Left kidney (tissue), 1 donor: ENCODE measurements at regions not wholly inside any gene's neighbourhood (a gene's known extent, or its start where the extent isn't known, plus 50 kb on each side); places are given as distances from the start of the nearest gene placed in this dataset.

Source experiments
- DNase-seq: peaks from one replicate; pipeline ENCODE4 v3.0.0-alpha.2; 2013

DNA sequence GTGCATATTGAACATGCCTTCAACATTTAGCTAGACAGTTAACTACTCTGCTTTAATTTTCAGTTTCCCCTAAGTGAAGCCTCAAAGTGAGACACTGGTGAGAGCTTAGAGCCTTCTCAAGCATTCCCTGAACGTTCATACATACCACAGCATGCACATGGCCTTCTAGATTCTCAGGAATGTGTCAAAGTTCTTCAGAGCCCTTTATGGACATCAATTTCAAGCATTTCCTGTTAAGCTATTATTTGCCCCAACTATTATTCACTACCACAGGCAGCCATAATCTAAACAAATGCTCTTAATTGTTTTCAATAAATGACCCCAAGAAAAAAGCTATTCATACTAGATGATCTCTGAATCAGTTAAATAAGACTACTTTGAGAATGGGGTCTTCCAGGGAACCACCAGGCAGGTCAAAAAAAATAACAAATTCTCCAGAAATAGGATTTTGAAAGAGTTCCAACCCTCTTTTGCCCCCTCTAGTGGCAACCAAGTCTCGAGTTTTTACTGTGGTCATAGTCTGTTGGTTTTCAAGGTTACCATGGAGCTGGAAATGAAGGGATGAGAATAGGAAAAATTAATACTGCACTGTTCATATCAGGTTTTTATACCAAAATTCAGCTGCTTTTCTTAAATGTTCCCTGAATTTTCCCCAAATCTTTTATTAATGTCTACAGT is 235.4 kb downstream of the RAB28 start:
- no peak for DNase-seq

DNA sequence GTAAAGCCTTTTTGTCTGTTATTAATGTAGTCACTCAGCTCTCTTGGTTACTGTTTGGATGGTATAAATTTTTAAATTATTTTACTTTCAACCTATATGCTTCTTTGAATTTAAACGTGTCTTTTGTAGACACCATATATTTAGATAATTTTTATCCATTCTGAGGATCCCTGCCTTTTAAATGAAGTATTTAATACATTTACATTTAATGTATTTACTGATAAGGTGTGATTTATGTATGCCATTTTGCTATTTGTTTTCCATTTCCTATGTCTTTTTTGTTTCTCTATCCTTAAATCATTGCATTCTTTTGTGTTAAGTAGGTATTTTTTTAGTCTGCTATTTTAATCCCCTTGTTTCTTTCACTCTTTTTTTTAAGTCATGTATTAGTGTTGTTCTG is 238.0 kb downstream of the RAB28 start:
- no peak for DNase-seq

DNA sequence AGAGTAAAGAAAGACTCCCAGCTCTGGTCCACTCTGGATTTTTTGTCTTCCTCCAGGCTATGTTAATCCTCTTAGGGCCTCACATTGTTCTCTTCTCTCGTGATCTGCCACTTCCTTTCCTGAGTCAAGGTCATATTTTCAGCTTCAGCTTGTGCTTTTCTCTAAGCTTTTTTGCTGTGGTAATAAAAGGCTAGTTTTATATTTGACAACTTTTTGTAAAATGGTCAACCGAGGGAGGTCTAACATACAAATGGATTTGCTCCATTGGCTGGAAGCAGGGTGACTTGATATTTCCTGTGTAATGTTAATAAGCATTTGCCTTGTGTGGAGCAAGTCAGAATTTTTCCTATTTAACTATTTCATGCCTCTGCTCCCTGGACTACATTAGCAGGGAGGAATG is 239.7 kb downstream of the RAB28 start:
- peak; percentile 6 for DNase-seq

DNA sequence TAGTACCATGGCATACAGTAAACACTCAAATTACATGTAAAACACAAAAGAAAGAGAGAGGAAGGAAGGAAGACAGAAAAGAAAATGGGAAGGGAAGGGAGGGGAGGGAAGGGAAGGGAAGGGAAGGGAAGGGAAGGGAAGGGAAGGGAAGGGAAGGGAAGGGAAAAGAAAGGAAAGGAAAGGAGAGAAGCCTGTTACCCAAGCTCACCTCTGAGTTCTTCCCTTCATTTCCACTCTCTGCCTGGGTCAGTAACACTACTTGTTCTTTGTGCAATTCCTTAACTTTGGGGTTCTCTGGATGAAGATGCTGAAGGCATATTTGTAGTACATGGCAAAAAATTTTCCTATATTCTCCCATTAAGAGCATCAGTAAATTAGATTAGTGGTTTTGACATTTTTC is 241.0 kb downstream of the RAB28 start:
- DNase-seq, result no peak

DNA sequence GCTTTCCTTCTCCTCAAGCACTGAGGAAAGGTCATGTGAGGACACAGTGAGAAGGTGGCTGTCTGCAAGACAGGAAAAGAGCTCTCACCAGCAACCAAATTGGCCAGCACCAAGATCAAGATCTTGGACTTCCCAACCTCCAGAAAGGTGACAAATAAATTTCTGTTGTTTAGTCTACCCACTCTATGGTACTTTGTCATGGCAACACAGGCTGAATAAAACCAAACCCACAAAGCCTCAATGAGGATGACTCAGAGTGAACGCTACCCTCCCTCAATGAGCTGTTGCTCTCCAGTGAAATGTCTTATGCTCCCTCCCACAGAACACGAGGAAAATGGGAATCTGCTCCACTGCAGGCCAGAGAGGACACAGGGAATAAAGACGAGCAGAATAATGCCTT is 244.1 kb downstream of the RAB28 start:
- DNase-seq, result no peak

DNA sequence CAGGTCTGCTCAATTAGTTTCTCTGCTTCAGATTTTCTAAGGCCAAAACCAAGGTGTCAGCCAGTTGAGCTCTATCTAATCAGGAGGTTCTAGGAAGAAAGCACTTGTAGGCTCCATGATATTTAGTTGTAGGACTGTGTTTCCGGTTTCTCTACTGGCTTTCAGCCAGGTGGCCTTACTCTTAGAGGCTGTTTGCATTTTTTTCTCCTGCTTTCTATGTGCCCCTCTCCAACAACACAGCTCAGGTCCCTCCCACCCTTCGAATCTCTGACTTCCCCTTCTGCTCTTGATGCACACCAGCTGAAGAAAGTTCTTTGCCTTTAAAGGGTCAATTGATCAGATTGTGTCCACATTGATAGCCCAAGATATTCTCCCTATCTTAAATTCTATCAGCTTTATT is 245.2 kb downstream of the RAB28 start:
- DNase-seq, result no peak

DNA sequence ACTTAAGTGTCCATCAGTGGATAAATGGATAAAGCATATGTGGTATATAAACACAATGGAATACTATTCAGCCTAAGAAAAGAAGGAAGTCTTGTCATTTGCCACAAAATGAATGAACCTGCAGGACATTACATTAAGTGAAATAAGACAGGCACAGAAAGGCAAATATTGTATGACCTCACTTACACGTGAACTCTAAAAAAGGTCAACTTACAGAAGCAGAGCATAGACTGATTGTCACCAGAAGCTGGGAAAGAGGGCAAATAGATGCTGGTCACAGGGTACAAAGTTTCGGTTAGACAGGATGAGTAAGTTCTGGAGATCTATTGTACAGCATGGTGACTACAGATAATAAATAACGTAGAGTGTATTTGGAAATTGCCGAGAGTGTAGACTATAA is 247.7 kb downstream of the RAB28 start:
- no peak for DNase-seq

DNA sequence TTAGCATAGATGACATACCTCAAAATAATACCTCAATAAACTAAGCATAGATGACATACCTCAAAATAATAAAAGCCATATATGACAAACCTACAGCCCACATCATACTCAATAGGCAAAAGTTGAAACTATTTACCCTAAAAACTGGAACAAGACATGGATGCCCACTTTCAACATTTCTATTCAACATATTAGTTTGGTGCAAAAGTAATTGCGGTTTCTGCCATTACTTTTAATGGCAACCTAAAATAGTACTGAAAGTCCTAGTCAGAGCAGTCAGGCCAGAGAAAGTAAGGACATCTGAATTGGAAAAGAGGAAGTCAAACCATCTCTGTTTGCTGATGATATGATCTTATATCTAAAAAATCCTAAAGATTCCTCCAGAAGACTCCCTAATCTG is 250.4 kb downstream of the RAB28 start:
- no peak for DNase-seq

DNA sequence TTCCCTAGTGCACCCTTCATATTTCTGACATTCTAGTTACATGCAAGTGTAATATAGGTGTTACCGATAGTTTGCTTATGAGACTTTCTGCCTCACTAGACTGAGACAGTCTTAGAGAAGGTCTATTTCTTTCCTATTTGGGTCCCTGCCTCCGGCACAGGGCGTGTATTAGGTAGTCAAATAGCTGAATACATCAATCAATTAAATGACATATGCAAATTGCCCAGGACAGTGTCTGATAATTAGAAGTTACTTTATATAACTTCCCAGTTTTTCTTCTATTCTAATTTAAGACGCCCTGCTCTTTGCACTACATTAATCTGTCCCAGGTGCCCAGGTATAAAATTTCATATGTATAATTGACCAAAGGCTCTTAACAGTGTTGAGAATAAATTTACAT is 264.2 kb downstream of the RAB28 start:
- no peak for DNase-seq

DNA sequence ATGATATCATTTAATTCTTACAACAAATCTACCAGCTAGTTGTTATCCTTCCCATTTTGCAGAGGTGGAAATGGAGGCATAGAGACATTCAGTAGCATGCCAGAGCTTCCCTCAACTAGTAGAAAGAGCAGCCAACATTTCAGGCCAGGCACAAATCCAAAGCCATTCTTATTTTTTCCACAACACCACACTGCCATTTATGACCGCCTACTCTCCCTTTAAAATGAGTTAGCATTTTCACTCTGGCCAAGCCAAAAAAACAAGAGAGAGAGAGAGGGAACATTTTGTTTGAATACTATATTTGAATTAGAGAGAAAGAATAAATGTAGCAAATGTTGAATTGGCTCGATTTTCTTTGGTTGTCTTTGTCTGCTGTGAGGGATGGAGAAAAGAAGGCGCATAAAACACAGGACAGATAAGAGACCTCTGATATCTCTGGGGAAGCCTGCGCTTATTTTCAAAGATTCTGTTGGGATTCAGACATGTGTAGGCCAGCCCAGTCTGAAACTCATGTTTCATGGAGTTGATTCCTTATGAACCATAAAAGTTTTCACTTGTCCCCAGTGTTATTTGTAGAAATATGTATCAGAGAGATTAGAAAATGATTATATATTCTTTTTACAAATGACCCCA is 265.7 kb downstream of the RAB28 start:
- no peak for DNase-seq

DNA sequence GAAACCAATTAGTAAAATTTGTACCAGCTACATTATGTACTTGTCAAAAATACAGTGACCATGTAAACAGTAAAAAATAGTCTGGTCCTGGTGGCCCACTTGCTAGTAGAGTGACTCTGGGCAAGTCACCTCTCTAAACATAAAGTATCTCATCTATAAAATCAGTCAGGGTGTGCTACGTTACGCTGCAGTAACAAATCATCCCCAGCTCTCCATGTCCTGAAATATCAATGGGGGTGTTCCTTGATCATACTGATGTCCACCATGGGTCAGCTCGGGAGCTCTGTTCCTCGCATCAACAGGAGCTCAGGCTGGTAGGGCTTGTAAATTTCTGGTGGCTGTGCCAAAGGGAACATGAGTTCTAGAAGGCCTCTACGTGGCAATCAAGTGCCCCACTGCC is 268.6 kb downstream of the RAB28 start:
- DNase-seq, result no peak

DNA sequence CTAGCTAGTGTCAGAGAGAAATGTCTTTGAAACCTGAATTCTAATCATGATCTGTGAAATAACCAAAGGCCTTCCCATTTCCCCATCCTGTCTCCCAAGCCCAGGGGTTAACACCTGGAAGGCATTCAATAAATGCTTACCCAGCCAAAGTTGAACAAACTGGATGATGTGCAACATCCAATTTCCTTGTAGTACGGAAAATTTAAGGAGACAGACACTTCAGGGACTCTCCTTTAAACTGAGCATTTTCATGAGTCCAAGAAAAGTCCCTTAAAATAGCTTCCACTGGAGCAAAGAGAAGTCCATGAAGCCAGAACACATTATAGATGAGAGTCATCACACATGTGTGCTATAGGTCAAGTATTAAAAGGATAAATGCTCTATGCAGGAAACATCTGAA is 271.2 kb downstream of the RAB28 start:
- DNase-seq, result no peak

DNA sequence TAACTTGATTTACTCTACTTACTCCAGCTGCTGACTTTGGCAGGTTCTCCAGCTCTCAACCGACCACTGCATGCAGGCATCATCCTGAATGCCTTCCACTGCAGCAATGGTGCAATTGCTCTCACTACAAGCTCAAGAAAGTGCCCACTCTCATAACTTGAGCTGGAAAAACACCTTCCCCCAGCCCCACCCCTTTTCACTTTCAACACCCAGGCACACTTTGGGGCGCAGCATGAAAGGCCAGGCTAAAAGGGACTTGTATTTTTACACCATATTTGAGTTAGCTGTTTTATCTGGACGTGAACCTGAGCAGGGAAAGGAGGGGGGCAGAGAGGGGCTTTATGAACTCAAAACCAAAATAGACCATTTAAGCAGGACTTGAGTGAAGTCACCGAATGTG is 274.5 kb downstream of the RAB28 start:
- no peak for DNase-seq

DNA sequence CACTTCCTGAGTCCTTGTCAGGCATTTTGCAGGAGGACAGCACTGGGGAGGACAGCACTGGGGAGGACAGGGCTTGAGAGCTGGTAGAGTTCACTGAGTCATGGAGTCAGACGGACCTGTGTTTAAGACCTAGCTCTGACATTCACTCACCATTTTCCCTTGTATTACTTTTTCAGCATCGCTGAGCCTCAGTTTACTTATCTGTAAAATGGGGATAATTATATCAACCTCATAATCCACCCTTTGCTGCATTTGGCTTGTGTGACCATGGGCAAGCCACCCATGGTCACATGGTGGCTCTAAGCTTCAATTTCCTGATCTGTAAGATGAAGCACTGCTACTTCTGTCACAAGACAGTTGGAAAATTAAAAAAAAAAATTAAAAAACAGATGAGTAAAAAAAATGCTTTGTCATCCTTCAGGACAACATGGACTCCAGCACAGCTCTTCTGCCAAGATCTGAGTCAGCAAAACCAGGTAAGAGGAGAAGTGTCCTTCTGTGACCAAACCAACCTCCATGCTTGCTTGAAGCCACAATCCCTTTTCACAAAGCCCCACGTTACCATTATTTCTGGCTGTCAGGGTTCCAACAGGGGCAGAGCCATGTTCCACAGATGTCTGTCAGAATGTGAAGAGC is 275.5 kb downstream of the RAB28 start:
- no peak for DNase-seq

DNA sequence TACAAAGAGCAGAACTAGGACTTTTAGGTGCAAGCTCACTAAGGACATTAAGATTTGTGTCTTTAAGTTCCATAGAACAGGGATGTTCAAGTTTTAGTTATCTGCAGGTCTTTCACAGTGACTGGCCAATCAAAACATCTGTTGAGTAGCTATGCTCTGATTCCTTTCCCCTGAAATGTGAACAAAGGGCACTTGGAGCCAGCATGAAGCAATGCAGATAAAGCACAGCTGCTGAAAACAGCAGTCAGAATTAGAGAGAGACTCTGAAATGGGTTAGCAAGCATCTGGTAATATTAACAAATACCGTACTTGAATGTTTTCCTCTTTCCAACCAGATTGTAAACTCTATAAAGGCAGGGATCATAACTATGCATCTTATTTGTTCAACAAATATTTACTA is 276.9 kb downstream of the RAB28 start:
- DNase-seq, result no peak

DNA sequence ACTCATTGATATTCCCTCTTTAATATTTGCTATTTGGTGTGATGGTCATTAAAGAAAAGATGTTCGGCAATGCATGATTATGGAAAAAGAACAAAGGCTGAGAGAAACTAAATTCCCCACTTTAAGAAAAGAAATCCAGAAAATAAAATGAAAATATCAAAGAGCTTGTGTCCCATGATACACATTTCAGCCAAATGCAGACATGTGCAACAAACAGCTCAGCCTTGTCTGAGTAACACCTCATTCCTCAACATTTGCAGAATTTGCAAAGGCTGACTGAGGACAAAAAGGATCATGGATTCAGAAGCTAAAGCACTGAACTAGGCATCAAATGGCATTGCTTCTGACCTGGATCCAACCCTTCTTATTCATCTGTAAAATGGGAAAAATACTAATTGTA is 281.0 kb downstream of the RAB28 start:
- DNase-seq, result no peak

DNA sequence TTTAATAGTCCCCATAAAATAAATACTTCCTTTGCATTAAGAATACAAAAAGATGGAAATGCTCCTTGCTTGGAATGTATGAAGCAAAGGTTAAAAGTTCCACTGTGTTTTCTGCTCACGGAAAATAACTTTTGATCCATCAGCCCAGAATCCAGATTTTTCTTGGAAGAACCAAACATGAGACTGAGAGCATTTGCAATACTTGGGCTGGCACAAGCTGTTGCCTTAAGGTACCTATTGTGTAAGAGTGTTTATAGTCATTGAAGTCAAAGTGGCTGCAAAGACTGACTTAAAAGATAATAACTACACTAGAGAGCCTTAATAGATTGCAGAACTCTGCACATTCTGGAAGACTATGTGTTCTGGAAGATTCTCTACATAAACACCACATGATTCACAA is 281.4 kb downstream of the RAB28 start:
- no peak for DNase-seq

DNA sequence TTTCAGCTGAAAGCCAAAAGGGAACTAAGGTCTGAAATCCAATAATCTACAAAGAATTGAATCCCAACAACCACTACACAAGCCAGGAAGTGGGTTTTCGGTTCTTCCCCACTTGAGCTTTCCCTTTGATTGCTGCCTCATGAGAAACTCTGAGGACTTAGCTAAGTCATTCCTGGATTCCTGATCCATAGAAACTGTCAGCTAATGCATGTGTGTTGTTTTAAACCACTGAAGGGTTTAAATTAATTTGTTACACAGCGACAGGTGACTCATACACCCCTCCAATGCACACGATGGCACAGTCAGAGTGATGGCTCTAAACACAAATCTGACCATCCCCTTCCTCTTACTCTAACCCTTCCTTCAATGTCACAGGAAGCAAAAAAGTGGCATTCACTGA is 282.9 kb downstream of the RAB28 start:
- DNase-seq, result no peak

DNA sequence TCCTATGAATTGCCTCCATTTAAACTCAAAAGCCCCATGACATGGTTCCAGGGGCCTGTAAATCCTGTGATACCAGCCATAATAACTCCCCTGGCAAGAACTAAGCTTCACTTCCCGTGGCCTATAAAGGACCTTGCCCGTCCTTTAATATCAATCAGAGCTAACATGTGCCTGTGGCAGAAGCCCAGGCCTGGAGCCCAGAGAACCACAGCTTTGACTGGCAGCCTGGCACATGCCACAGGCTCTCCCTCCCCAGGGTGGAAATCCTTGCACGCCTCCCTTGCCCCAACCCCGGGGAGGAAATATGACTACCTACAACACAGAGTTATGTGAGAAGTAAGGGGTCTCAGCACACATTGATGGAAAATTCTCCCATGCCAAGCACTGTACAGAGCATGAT is 287.4 kb downstream of the RAB28 start:
- no peak for DNase-seq

DNA sequence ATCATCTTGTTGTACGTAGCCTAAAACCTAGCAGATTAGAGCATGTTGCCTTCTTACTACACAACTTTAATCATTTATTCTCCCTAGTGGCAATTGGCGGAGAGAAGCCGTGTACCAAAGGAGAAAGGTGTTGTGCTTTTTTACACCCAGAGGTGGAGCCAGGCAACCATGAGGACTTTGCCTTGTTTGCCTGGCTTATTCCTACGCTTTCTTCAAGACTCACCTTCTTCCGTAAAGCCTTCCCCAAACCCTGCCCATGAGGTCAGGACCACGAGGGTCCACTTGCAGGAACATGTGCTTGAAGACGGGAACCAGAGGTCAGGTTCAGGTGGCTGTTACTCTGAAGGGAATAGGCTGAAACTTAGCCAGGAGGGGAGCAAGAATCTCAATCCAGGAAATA is 290.5 kb downstream of the RAB28 start:
- DNase-seq, result no peak

DNA sequence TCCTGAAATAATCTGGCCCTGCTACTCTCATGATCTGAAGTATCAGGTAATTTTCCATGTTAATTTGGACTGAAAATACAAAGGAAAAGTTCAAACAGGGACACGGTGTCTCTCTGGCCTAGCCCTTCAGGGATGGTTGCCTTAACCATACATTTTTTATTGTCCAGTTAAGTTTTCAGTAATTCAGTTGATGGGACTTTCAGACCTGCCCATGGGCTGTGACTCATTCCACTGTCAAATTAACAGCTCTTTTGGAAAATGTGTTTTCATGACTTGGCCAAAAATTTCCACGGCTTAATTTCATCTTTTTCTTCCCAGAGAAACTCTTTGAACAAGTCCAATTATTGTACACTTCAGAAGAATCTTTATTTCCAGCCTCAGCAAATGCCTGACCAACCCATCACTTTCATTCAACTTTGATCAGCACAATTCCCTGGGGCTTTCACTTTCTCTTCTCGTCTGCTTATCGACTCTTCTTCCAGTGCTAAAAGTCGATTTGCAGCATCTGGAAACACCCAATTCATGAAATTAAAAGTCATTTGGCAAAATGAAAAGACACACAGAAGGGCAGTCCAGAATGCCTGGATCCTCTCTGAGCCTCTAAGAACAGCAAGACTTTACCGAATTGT is 293.9 kb downstream of the RAB28 start:
- no peak for DNase-seq

DNA sequence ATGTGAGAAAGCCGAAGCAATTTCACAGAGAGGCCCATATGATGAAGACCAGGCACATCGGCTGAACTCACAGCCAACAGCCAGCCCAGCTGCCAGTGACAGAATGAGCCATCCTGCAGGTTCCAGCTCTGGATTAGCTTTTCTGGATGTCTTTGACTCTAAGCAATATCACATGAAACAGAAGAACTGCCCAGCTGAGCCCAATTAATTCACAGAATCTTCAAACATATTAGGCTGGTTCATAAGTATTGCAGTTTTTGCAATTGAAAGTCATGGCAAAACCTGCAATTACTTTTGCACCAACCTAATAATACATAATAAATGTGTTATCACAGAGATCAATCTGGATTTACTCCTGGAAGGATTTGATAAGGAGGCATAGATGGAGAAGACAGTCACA is 299.9 kb downstream of the RAB28 start:
- no peak for DNase-seq

DNA sequence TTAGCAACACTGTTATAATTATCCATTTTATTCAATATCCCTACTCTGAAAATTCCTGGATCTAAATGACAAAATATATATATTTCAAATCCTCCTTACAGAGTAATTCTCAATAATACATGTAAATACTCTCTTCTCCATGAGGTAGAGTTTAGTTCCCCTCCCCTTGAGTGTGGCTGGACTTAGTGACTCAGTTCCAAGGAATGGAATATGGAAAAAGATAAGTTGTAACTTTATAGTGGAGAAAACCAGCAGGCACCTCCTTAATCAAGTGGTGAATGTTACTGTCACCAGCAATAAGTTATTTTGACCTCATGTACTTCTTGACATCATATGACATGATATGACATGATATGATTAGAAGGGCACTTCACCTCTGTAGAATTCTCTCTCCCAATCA is 302.0 kb downstream of the RAB28 start:
- no peak for DNase-seq

DNA sequence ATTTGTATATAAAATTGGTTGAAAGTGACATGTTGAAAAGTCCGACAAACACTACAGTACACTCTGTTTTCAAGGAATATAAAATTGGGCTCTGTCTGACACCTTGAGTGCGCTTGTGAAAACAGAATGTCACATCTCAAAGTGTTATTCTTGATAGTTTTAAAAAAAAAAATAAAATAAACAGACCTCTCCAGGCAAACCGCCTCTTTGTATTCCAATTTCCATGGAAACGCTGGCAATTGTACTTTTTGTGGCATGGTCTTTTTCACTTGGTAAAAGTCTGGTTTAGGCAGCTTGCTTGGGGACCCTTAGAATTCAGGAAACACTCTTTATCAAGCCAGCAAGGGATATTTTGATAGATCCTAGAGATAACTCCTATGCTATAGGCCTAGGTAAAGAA is 302.5 kb downstream of the RAB28 start:
- DNase-seq, result no peak
